ENCODE measurements at regions not wholly inside any gene's neighbourhood (a gene's known extent, or its start where the extent isn't known, plus 50 kb on each side); places are given as distances from the start of the nearest gene placed in this dataset.

DNA sequence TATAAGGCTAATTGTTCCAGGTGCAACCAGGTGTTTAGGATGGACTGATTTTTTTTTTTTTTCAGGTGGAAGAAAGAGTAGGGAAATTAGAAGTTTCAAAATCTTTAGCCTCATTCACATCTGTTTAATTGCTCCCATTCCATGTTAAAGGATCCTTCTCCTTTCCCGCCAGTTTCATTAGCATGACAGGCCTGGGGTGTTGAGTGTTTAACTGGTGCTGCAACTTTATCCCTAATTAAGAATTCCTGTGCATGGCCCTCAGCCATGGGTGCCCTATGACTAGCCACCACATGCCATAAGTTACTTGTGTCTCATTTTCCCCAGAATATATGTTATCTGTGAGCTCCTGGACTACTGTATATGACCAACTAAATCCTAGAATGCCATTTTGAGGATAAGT, 501.4 kb downstream of the NSUN3 start:
- FAIRE-seq (no peak), DNase-seq (ENCODE audit: low spot score in 2 of 2) (no peak)

DNA sequence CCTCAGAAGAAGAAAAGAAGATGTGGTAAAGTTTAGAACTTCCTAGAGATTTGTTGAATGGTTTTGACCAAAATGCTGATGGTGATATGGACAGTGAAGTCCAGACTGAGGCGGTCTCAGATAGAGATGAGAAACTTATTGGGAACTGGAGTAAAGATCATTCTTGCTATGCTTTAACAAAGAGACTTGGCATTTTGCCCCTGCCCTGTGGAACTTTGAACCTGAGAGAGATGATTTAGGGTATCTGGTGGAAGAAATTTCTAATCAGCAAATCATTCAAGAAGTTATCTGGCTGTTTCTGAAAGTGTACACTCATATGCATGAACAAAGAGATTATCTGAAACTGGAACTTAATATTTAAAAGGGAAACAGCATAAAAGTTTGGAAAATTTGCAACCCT, 505.2 kb downstream of the NSUN3 start:
- no peak for FAIRE-seq
- DNase-seq (ENCODE audit: low spot score in 2 of 2): no peak

DNA sequence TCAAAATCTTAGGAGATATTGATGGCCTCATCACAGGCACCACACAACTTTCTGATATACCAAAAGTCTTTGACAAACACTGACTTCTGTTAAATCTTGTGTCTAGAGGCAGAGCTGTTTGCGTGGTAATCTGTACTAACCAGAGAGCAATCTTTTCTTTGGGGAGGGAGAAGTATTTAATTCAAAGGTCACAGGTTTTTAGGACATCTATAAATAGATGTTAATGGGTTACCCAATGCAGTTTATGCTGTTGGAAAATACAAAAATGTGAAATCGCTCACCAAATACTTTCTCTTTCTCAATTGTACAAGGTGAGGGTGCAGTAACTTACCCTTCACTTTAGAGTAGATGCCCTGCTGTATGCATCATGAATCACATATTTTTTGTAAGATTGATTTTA, 510.5 kb downstream of the NSUN3 start:
- FAIRE-seq (no peak), DNase-seq (ENCODE audit: low spot score in 2 of 2) (no peak)

DNA sequence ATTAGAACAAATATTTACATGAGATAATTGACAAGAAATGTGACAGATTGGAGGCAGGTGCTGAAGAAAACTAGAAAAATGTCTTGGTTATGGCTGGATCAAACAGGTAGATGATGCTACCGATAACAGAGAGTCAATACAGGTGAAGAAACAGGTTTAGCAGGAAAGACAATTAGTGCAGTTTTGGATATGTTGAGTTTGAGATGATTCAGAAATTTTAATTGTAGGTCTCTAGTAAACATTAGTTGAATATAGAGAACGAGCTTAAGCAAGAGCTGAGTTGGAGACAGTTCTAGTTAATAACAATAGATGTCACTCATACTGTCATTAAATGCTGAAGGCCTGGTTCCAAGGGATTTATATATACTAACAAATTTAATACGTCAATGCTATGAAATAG, 524.4 kb downstream of the NSUN3 start:
- no peak for FAIRE-seq
- DNase-seq (ENCODE audit: low spot score in 2 of 2): no peak

DNA sequence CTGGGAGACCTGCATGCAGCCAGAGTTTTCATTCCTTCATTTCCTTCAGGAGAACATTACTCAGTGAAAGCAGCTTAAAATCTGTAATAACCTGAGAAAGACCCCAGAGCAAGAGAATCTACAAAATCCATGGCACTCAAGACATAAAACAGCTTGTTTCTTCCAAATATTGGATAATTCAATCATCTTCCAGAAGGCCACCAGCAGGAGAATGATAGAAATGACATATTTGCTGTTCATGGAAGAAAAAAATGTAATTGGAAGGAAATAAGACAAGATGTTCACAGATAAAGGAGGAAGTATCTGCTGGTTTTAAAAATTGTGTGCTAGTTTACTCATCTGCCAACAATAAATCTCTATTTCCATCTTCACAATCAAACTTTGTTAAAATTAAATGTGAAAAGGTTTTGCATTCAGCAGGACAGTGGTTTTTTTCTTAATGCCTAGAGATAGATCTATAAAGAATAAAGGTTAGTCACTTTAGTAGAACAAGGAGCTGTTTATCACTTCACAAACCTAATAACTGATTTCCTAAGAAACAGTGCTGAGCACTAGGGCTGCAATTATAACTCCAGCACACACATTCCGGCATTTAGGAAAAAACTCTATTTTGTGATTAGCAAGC, 530.8 kb downstream of the NSUN3 start:
- DNase-seq (ENCODE audit: low spot score in 2 of 2): no peak

DNA sequence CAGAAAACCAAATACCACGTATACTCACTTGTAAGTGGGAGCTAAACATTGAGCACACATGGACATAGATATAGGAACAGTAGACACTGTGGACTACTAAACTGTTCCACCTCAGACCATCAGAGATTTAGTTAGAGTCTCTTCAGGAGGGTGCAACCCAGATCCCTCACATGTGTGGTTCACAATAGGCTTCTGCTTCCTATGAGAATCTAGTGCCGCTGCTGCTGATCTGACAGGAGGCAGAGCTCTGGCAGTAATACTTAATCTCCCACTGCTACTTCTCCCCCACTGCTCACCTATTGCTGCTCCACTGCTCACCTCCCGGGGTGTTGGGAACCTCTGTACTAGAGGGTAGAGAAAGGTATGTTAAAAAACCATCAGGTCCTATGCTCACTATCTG, 533.3 kb downstream of the NSUN3 start:
- no peak for DNase-seq (ENCODE audit: low spot score in 2 of 2)
- no peak for FAIRE-seq

More for the DNA sequence above, 530.8 kb downstream of the NSUN3 start:
- no peak for FAIRE-seq

DNA sequence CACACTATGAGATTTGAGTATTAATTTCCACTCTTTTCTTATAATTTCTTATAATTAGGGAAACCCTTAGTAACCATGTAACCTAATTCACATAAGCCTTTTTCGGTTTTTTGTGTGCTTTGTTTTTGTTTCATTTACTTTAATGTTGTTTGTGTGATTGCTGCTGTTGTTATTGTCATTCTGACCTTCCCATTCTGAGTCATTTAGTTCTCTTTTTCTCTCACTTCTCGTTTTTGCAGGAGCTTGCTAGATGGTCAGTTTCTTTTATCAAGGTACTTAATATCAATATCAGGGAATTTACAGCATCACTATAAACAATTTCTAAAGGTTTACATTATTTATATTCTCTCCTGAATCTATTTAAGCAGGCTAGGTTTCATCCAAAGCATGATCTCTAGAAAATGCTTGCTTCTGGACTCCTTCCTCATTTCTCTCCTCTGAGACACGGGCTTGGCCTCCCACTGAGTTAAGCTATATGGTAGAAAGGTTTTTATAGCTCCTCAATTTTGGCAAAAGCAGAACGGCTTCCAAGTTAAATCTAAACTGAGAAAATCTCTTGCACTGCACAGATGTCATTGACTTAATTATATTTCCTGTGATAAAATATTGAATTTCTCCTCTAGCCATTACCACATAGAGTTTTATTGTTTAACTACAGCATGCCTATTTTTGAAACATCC, 534.2 kb downstream of the NSUN3 start:
- DNase-seq (ENCODE audit: low spot score in 2 of 2) (no peak), FAIRE-seq (no peak)

DNA sequence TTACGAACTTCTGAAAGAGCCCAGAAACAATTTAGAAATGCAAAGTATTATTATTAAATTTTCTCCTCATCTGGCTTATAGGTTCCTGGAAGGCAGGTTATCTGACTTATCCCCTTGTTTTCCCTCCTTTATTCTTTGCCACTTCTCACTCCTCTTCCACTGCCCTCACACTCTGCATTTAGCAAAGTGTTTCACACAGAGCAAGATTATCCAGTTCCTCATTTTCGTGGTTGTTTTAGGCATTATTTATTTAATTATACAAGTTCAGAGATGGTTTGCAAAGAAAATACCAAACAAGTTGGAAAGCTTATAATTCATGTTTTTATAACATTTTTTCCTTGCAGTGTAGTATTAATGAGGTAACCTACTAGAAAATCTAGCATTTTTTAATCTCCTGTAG, 544.9 kb downstream of the NSUN3 start:
- DNase-seq (ENCODE audit: low spot score in 2 of 2) (no peak), FAIRE-seq (no peak)

DNA sequence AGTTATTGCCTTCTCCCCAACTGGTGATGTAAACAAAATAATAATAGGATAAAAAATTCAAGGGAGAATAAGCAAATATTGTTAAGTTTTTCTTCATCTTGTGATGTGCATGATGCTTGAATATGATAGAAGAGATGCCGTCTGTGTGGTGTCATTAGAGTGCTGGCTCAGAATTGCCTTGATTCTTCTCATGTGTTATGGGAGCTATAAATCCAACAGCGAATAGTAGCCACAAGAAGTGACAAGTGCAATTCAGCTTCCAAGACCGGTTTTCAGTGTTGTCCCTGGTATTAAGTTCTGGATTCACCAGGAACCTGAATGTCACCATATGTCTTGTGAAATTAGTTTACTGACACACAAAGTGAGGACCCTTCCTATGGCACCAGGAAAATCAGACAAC, 547.0 kb downstream of the NSUN3 start:
- DNase-seq (ENCODE audit: low spot score in 2 of 2) (no peak), FAIRE-seq (no peak)

DNA sequence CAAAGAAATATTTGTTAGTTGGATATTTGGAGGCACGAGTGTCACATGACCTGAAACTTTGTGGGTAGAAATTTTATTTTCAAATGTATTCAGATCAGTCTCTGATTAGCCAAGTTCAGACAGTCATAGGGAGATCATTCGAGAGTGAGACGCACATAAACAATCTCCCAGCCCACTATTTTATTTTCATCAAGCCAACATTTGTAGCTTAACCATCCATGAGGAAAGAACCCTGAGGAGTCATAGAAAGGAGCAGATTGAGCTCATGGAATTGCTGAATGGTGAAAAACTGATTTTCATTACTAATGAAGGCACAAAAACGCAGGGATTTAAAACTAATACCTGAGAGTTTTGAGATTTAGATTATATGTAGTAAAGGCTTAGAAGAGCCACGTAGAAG, 548.7 kb downstream of the NSUN3 start:
- FAIRE-seq (no peak), DNase-seq (ENCODE audit: low spot score in 2 of 2) (no peak)

DNA sequence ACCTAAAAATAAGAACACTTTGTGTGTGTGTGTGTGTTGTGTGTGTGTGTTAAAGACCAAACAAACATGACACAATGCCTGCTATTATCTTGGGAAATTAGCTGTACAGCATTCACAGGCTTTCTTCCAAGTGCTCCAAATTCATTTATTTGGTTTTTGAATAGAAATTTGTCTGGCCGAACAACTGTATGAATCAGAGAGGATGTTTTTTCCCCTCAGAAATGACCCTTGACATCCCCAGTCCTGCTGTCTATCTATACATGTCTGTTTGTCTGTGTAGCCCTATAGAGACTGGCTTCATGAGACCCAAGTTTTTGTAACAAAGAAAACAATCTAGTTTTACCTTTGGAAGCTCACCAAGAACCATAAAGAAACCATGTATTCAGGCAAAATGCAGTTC, 549.8 kb downstream of the NSUN3 start:
- no peak for DNase-seq (ENCODE audit: low spot score in 2 of 2)
- no peak for FAIRE-seq

DNA sequence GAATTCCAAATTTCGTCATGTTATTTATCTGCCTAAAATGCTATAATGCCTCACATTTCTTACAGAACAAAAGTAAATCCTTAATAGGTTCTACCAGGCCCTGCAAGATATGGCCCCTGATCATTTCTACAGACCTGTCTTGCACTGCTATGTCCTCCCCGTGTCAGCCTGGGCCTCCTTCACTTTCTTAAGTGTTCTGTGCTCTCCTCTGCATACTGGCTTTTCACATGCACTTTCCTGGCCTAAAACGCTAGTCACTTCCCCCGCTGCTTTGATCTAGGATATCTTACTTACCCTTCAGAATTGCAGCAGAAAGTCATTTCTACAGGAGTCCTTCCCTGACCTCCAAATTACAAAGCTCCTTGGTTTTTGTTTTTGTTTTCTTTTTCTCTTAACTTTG, 551.3 kb downstream of the NSUN3 start:
- FAIRE-seq: no peak

DNA sequence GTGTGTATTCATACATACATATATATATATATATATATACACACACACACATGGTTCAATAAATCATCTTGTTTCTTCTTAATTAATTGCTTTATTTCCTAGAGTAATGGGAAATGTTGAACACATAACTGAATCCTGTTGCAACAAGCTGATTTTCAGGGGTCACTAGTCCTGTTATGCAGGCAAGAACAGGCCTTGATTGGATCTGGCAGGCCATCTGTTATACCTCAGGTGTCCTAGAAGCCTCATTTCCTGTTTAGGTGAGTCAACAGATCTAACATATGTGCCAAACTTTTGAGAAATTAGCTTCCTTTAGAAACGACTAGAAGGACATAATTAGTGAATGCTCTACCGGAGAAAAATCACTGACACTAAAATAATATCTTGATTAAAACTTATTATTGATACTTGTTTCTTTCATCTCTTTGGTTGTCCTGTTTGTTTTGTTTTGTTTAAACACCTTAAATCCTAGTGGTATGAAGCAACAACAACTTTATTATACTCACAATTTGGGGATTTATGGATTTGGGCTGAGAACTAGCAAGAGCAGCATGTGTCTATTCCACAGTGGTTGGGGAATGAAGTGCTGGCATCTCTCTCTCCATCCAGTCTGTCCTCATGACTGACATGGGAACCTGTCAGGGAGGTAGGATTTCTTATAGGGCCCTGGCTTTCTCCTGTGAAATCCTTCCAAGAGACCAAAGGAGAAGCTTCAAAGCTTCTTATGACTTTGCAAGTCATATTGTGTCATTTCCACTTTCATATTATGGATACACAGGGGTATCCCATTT, 552.6 kb downstream of the NSUN3 start:
- DNase-seq (ENCODE audit: low spot score in 2 of 2): no peak

More for the DNA sequence above, 551.3 kb downstream of the NSUN3 start:
- no peak for DNase-seq (ENCODE audit: low spot score in 2 of 2)

DNA sequence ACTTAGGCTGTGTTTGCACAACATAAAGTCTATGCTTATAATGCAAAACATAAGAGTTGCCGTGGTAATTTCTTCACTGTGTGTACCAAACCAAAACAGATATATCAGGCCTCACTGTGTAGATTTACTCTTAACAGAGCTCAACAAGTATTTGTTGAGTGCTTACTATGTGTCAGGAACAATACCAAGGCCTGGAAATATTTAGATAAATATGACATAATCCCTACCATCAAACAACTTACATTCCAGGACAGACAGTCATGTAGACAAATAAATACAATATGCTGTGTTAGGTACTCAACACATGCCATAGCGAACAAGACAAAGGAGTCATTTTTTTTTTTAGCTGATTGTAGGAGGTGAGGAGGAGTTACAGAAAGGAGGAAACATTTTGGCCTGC, 554.0 kb downstream of the NSUN3 start:
- FAIRE-seq: no peak
- DNase-seq (ENCODE audit: low spot score in 2 of 2): no peak

More for the DNA sequence above, 552.6 kb downstream of the NSUN3 start:
- FAIRE-seq: no peak

DNA sequence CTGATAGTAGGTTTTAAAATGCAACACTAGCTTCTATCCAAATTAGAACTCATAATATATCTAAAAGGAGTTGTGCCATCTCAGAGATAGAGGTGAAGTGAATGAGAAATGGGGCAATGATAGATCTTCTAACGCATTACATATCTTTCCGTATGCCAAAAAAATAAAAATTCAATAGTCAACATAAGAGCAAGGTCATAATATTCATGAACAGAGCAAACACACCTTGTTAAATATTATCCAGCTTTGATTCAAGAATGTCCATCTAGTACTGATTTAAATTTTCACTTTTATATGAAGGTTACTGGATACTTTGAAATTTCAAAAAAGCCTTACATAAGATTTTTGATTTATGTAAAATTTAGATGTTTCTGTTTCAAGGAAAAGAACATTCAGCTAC, 554.5 kb downstream of the NSUN3 start:
- FAIRE-seq (no peak), DNase-seq (ENCODE audit: low spot score in 2 of 2) (no peak)

DNA sequence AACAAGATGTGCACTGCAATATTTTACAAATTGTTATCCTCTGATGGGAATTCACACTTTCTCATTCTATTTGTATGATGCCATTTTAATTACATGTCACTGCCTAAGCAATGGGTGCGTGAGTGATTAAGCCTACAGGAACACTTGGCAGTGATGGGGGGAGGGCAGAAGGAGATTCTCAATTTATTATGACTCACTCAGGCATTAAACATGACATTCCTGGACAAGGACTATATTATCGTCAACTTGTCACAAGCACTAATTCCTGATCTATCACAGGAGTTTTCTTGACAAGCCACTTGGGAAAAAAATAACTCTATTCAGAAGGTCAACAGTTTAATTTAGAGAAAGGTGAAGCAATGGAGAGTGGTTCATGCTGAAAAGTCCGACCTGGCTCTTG, 556.8 kb downstream of the NSUN3 start:
- DNase-seq (ENCODE audit: low spot score in 2 of 2): no peak
- FAIRE-seq: no peak

DNA sequence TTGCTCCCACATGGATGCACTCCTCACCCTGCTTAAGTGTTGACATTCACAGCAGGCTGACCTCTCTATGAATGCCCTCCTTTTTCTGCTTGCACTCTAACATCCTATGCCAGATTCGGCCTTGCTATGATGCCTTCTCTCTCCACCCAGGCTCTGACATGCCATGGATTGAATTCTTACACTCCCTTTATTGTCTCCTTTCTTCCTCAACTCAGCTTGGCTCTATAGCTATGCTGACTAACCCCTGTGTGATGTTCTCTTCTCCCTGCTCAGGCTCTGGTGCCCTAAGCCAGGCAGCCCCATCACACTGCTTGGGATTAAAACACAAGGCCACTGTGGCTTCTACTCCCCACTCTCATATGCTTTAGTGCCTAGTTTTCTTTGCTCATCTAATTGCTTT, 563.7 kb downstream of the NSUN3 start:
- DNase-seq (ENCODE audit: low spot score in 2 of 2): no peak

DNA sequence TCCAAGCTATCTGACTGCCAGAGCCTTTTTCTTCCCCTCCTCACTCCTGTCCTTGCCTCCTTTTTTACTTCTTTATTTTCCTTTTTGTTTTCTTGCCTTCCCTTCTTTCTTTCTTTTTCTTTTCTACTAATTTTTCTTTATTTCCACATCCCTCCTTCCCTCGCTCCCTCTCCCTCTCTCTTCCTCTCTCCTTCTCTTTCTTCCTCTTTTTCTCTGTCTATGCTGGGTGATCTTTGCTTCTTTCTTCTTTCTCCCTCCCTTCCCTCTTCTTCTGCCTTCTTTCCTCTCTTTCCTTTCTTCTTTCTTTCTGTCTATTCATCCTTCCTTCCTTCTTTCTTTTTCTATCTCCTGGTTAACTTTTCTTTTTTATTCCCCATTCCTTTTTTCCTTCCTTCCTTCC, 564.8 kb downstream of the NSUN3 start:
- FAIRE-seq: no peak

More for the DNA sequence above, 563.7 kb downstream of the NSUN3 start:
- no peak for FAIRE-seq

DNA sequence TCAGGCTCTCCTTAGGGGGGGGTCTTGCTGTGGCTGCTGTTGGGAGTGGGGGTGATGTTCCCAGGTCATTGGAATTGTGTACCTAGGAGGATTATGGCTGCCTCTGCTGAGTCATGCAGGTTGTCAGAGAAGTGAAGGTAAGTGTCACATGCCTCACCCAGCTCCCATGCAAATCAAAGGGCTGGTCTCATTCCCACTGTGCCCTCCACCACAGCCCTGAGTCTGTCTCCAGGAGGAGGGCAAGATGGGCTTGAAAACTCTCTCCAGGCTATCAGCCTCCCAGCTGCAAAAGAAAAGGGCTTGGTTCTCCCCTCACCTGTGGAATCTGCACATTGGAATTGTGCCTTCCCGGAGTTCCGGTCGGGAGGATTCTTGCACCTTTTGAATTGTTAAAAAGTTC, 580.5 kb downstream of the NSUN3 start:
- DNase-seq (ENCODE audit: low spot score in 2 of 2) (no peak), FAIRE-seq (no peak)

More for the DNA sequence above, 564.8 kb downstream of the NSUN3 start:
- DNase-seq (ENCODE audit: low spot score in 2 of 2): no peak

DNA sequence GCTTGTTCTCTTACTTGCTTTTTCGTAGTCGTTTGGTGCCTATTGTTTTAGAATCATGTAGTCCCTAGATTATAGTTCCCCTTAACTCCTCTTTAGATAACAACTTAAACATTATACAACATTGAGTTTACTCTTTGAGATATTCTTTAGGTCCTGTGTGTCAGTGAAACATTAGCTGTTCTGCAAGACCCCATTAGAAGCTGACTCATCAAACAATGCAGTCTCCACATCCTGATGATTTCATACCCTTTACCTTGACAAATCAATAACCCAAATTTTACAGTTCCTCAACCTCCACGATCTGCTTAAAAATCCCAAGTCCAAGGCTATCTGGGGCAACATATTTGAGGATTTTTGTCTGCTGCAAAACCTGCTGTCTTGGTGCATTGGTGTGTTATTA, 582.9 kb downstream of the NSUN3 start:
- FAIRE-seq (no peak), DNase-seq (ENCODE audit: low spot score in 2 of 2) (no peak)

DNA sequence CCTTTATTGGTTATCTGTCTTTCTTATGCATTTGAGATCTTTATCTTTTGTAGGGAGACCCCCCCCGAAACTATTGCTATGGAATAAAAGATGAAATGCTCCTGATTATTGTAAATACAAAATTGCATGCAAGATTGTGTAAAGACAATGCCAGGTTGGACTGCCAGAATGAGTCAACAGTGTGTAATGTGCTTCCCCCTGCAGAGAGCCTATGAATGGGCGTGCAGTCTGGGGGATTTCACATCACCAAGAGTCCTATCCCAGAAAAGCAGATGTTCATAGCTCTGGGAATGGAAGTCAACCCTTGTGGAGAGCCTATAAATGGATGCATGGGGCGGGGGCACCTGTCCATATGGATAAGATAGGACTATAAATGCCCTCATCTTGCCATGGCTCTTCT, 584.3 kb downstream of the NSUN3 start:
- DNase-seq (ENCODE audit: low spot score in 2 of 2) (no peak), FAIRE-seq (no peak)

Data from frontal cortex (tissue), 3 donors.